Osteoblast (primary cell): ENCODE measurements at regions not wholly inside any gene's neighbourhood (a gene's known extent, or its start where the extent isn't known, plus 50 kb on each side); places are given as distances from the start of the nearest gene placed in this dataset.

ENCODE experiments used
- DNase-seq: peaks from one replicate; pipeline ENCODE4 v3.0.0; 2011; ENCODE audit warnings: low spot score, mixed read lengths; ENCODE audit not compliant: insufficient read length; ENCODE audit errors: missing footprints
- H2AFZ ChIP-seq: 2 replicates; pipeline ENCODE4 v1.6.0; 2011; ENCODE audit warnings: mild to moderate bottlenecking, low read length
- H3K27ac ChIP-seq: 2 replicates; pipeline ENCODE4 v1.5.1; 2011; ENCODE audit warnings: mild to moderate bottlenecking, low read depth, low read length, moderate library complexity
- H3K27me3 ChIP-seq: 2 replicates; pipeline ENCODE4 v1.6.0; 2012; ENCODE audit warnings: mild to moderate bottlenecking, control low read depth, inconsistent platforms, low read length, moderate library complexity; ENCODE audit not compliant: insufficient read depth
- H3K36me3 ChIP-seq: 2 replicates; pipeline ENCODE4 v1.5.1; 2011; ENCODE audit warnings: mild to moderate bottlenecking, low read length, control low read depth, moderate library complexity; ENCODE audit not compliant: insufficient read depth
- H3K4me1 ChIP-seq: 2 replicates; pipeline ENCODE4 v1.5.1; 2011; ENCODE audit warnings: mild to moderate bottlenecking, low read length, control low read depth, moderate library complexity; ENCODE audit not compliant: insufficient read depth
- H3K4me2 ChIP-seq: 2 replicates; pipeline ENCODE4 v1.6.0; 2011; ENCODE audit warnings: mild to moderate bottlenecking, low read length; ENCODE audit not compliant: insufficient read depth
- H3K4me3 ChIP-seq: fragments of 200-600 bp; sonication (generic); 3 replicates; pipeline ENCODE4 v1.5.1; 2012; ENCODE audit warnings: mild to moderate bottlenecking, low read length, inconsistent platforms; ENCODE audit not compliant: insufficient read depth
- H3K79me2 ChIP-seq: 2 replicates; pipeline ENCODE4 v1.6.0; 2012; ENCODE audit warnings: mild to moderate bottlenecking, low read length, control low read depth, inconsistent platforms; ENCODE audit not compliant: insufficient read depth
- H3K9me3 ChIP-seq: 2 replicates; pipeline ENCODE4 v1.5.1; 2011; ENCODE audit warnings: low read depth, low read length, control low read depth
- H4K20me1 ChIP-seq: 2 replicates; pipeline ENCODE4 v1.6.0; 2012; ENCODE audit warnings: mild to moderate bottlenecking, low read length, control low read depth; ENCODE audit not compliant: insufficient read depth
- CTCF ChIP-seq: IDR thresholded peaks from 2 replicates; pipeline ENCODE4 v1.5.1; 2011; ENCODE audit warnings: mild to moderate bottlenecking, low read depth, low read length, moderate library complexity; ENCODE audit errors: extremely low read depth

- no peak overlapping the region for H3K27ac ChIP-seq
- DNase-seq: peak; percentile 51
- no peak overlapping the region for H2AFZ ChIP-seq
- H3K79me2 ChIP-seq: no peaks in the 10 kb centered on the region
- H3K9me3 ChIP-seq: no peaks in the 10 kb centered on the region
- no peaks in the 10 kb centered on the region for H4K20me1 ChIP-seq
- no peak overlapping the region for H3K4me3 ChIP-seq
- no peak for TF ChIP-seq CTCF
- no peaks in the 10 kb centered on the region for H3K4me1 ChIP-seq
- no peak overlapping the region for H3K4me2 ChIP-seq
- H3K36me3 ChIP-seq: no peaks in the 10 kb centered on the region
- H3K27me3 ChIP-seq: peaks cover 34% of the 10 kb centered on the region
These were observed 113.0 kb upstream of the FGF3 start for GRCh38 chr11:69931994-69932910.

- H3K27me3 ChIP-seq: peaks cover 29% of the 10 kb centered on the region
- no peak overlapping the region for H2AFZ ChIP-seq
- DNase-seq: peak; percentile 64
These were observed 115.8 kb upstream of the FGF3 start for GRCh38 chr11:69934861-69935494.

GRCh38 chr11:69935941-69936505 is 116.8 kb upstream of the FGF3 start:
- no peaks in the 10 kb centered on the region for H3K79me2 ChIP-seq
- H3K4me3 ChIP-seq: no peak overlapping the region
- no peaks in the 10 kb centered on the region for H3K9me3 ChIP-seq
- TF ChIP-seq CTCF: no peak
- H3K4me1 ChIP-seq: no peaks in the 10 kb centered on the region
- no peaks in the 10 kb centered on the region for H3K36me3 ChIP-seq
- H2AFZ ChIP-seq: no peak overlapping the region
- H3K4me2 ChIP-seq: no peak overlapping the region
- peaks cover 29% of the 10 kb centered on the region for H3K27me3 ChIP-seq
- DNase-seq: no peak
- H3K27ac ChIP-seq: no peak overlapping the region
- H4K20me1 ChIP-seq: no peaks in the 10 kb centered on the region

More at GRCh38 chr11:69934861-69935494, 115.8 kb upstream of the FGF3 start:
- no peak for TF ChIP-seq CTCF
- no peak overlapping the region for H3K27ac ChIP-seq
- H3K4me2 ChIP-seq: no peak overlapping the region
- no peaks in the 10 kb centered on the region for H3K4me1 ChIP-seq
- no peaks in the 10 kb centered on the region for H3K79me2 ChIP-seq
- H3K4me3 ChIP-seq: no peak overlapping the region
- no peaks in the 10 kb centered on the region for H3K36me3 ChIP-seq
- no peaks in the 10 kb centered on the region for H4K20me1 ChIP-seq
- H3K9me3 ChIP-seq: no peaks in the 10 kb centered on the region

GRCh38 chr11:69936771-69937170 is 117.6 kb upstream of the FGF3 start:
- no peak overlapping the region for H3K4me2 ChIP-seq
- DNase-seq: no peak
- H2AFZ ChIP-seq: no peak overlapping the region
- H3K27ac ChIP-seq: no peak overlapping the region
- H3K4me3 ChIP-seq: no peak overlapping the region
- TF ChIP-seq CTCF: no peak
- no peaks in the 10 kb centered on the region for H3K4me1 ChIP-seq
- peaks cover 23% of the 10 kb centered on the region for H3K27me3 ChIP-seq
- no peaks in the 10 kb centered on the region for H4K20me1 ChIP-seq
- no peaks in the 10 kb centered on the region for H3K79me2 ChIP-seq
- no peaks in the 10 kb centered on the region for H3K9me3 ChIP-seq
- no peaks in the 10 kb centered on the region for H3K36me3 ChIP-seq
